ENCODE measurements at regions not wholly inside any gene's neighbourhood (a gene's known extent, or its start where the extent isn't known, plus 50 kb on each side); places are given as distances from the start of the nearest gene placed in this dataset.

DNA sequence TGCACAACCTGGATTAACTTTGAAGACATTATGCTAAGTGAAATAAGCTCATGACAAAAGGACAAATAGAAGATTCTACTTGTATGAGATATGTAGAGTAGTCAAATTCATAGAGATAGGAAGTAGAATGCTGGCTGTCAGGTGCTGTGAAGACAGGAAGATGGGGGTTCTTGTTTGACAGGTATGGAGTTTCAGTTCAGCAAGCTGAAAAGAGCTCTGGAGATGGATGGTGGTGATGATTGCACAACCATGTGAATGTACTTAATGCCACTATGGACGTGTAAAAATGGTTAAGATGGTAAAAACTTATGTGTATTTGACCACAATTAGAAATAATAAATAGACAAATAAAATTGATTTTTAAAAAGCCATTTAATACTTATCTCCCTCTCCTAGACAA is 169.8 kb upstream of the DUSP10 start:
- no peaks in the 10 kb centered on the region for H3K9me3 ChIP-seq
- H3K4me3 ChIP-seq = no peak overlapping the region
- H3K36me3 ChIP-seq = no peaks in the 10 kb centered on the region
- TF ChIP-seq EP300 (IDR thresholded peaks at IDR 0.05) (no peak), CTCF (IDR thresholded peaks at IDR 0.05) (no peak), POLR2A (IDR thresholded peaks at IDR 0.05) (no peak), POLR2AphosphoS5 (IDR thresholded peaks at IDR 0.05) (no peak)
- DNase-seq = no peak
- 67 to 83% (median 76%) methylated on average over 1 of the region's 1 CpG for WGBS, 5 donors
- H3K27me3 ChIP-seq = no peaks in the 10 kb centered on the region
- H3K4me1 ChIP-seq = no peaks in the 10 kb centered on the region
- no peak overlapping the region for H3K27ac ChIP-seq
- intact Hi-C loops (cut with DNase I; ENCODE audit: low total_unique reads) = no loop called here

- no peaks in the 10 kb centered on the region for H3K4me1 ChIP-seq
- no peak for DNase-seq
- intact Hi-C loops (cut with DNase I; ENCODE audit: low total_unique reads) = no loop called here
- H3K27ac ChIP-seq = no peak overlapping the region
- WGBS, 5 donors = 71 to 81% (median 74%) methylated on average over 4 of the region's 4 CpGs
- H3K27me3 ChIP-seq = no peaks in the 10 kb centered on the region
- TF ChIP-seq POLR2AphosphoS5 (IDR thresholded peaks at IDR 0.05) (no peak), EP300 (IDR thresholded peaks at IDR 0.05) (no peak), POLR2A (IDR thresholded peaks at IDR 0.05) (no peak), CTCF (IDR thresholded peaks at IDR 0.05) (no peak)
- H3K4me3 ChIP-seq = no peak overlapping the region
- H3K9me3 ChIP-seq = no peaks in the 10 kb centered on the region
- H3K36me3 ChIP-seq = no peaks in the 10 kb centered on the region
Measured at GRCh38 chr1:221910222-221910621, 168.3 kb upstream of the DUSP10 start.

DNA sequence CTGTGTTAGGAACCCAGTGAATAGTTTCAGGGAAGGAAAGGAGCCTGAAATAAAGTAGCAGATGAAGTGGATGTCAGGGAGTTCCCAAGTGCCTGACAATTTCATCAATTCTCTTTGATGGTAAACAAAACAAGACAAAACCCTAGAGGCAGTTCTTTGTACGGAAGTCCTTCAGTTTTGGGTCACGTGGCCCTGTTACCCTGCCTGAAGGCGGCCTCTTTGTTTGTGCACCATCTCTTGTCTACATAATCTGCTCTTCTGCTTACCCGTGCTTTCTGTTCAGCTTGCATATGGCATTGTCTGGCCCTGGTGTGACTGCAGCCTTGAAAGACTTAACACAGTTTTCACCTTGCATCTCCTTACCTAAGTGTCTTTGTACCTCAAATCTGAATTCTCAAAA is 166.7 kb upstream of the DUSP10 start:
- intact Hi-C loops (cut with DNase I; ENCODE audit: low total_unique reads) = no loop called here

DNA sequence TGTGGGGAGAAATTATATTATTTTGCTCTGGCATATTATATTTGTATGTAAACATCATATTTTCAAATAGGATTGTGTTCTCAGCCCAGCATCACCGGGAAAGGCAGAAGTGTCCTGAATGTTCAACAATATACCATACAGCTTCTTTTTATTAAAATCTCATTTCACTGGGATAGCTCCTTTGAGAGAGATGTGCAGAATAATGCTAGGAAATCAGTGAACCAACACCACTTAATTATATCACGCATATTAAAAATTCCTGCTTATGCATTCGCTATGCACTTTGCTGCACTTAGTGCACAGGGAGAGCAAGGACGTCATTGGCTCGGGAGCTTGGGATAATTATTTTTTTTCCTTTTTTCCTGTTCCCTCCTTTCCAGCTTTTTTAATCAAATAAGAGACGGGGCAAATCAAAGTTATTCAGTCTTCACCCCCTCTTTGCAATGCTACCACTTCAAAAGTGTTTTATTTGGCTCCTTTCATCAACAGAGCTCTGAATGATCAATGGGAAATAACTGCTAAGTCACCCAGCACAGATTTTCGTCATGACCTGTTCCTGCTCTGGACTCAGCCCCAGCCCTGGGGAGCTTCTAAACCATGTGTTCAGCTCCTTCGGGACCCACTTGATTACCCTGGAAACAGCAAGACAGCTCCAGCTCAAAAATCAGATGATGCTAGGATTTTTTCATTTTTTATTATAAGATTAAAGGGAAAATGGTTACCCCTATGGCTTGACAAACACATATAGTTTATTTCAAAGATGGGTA is 165.5 kb upstream of the DUSP10 start:
- TF ChIP-seq CTCF (IDR thresholded peaks at IDR 0.05) = no peak
- TF ChIP-seq POLR2A (IDR thresholded peaks at IDR 0.05) = no peak
- no peak for TF ChIP-seq POLR2AphosphoS5 (IDR thresholded peaks at IDR 0.05)
- no peak for TF ChIP-seq EP300 (IDR thresholded peaks at IDR 0.05)
- Histone ChIP-seq H3K36me3 (no peaks in the 10 kb centered on the region), H3K4me1 (no peaks in the 10 kb centered on the region), H3K27me3 (no peaks in the 10 kb centered on the region), H3K4me3 (no peak overlapping the region), H3K27ac (no peak overlapping the region), H3K9me3 (no peaks in the 10 kb centered on the region)
- no peak for DNase-seq
- intact Hi-C loops (cut with DNase I; ENCODE audit: low total_unique reads) = no loop called here
- 84 to 88% (median 85%) methylated on average over 8 of the region's 8 CpGs for WGBS, 5 donors

More for the DNA sequence above, 166.7 kb upstream of the DUSP10 start:
- 57 to 78% (median 72%) methylated on average over 4 of the region's 4 CpGs for WGBS, 5 donors
- no peak for DNase-seq
- Histone ChIP-seq H3K9me3 (no peaks in the 10 kb centered on the region), H3K4me3 (no peak overlapping the region), H3K27me3 (no peaks in the 10 kb centered on the region), H3K36me3 (no peaks in the 10 kb centered on the region), H3K27ac (no peak overlapping the region), H3K4me1 (no peaks in the 10 kb centered on the region)
- TF ChIP-seq CTCF (IDR thresholded peaks at IDR 0.05) (no peak), POLR2AphosphoS5 (IDR thresholded peaks at IDR 0.05) (no peak), EP300 (IDR thresholded peaks at IDR 0.05) (no peak), POLR2A (IDR thresholded peaks at IDR 0.05) (no peak)

Measured in stomach (tissue), 8 donors.